TTC549 (cell line): ENCODE measurements at regions not wholly inside any gene's neighbourhood (a gene's known extent, or its start where the extent isn't known, plus 50 kb on each side); places are given as distances from the start of the nearest gene placed in this dataset.
"Not testable (repeated sequence)": the region's sequence is repeated elsewhere in the genome, so short reads cannot be mapped to it uniquely, and the experiment has no call there.

Experiments used
- FAIRE-seq: peaks from 2 replicates; lab custom pipeline; 2012; peaks lifted over from hg19 to GRCh38; lab: Jason Lieb, UNC

DNA sequence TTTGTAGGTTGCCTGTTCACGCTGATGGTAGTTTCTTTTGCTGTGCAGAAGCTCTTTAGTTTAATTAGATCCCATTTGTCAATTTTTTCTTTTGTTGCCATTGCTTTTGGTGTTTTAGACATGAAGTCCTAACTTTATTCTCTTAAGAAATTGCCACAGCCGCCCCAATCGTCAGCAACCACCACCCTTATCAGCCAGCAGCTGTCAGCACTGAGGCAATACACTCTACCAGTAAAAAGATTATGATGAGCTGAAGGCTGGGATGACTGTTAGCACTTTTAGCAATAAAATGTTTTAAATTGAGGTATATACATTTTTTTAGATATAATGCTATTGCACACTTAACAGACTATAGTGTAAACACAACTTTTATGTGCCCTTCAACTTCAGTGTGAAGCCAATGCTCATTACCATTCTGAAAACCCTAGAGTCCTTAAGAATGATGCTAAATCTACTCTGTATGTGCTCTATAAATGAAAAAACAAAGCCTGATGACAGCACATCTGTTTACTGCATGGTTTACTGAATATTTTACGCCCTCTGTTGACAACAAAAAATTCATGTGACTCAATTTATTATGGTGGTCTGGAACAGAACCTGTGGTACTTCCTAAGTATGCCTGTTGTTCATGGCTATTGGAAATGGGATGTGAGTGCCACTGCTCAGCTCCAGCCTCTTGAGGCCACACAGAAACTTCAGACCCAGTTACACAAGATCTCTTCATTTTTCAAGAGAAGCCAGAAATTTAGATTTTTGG is 197.4 kb downstream of the DUSP6 start:
- FAIRE-seq, result peak; percentile 90

DNA sequence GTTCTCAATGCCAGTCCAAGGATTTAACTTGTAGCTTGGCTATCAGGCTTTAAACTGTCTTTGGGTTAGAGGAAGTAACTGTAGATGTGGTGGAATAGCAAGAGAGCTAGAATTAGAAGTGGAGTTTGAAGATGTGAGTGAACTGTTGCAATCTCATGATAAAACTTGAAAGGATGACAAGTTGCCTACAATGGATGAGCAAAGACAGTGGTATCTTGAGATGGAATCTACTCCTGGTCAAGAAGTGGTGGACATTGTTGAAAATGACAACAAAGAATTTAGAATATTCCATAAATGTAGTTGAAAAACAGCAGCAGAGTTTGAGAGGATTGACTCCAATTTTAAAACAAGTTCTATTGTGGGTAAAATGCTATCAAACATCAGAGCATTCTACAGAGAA is 199.0 kb downstream of the DUSP6 start:
- no peak for FAIRE-seq

DNA sequence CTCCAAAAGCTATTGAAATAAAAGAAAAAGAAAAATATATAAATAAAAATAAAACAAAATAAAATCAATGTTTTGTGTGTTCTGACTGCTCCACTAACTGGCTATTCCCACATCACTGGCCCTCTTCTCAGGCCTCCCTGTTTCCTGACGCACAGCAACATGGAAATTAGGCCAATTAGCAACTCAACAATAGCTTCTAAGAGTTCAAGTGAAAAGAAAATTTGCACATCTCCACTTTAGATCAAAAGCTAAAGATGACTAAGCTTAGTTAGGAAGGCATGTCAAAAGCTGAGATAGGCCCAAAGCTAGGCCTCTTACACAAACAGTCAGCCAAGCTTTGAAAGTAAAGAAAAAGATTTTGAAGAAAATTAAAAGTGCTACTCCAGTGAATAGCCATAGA is 200.8 kb downstream of the DUSP6 start:
- FAIRE-seq, result no peak

DNA sequence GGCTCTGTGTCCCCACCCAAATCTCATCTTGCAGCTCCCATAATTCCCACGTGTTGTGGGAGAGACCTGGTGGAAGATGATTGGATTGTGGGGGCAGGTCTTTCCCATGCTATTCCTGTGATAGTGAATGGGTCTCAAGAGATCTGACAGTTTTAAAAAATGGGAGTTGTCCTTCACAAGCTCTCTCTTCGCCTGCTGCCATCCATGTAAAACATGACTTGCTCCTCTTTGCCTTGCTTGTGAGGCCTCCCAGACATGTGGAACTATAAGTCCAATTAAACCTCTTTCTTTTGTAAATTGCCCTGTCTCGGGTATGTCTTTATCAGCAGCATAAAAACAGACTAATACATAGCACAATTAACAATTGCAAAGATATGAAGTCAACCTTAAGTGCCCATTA is 201.5 kb downstream of the DUSP6 start:
- not testable (repeated sequence) for FAIRE-seq

DNA sequence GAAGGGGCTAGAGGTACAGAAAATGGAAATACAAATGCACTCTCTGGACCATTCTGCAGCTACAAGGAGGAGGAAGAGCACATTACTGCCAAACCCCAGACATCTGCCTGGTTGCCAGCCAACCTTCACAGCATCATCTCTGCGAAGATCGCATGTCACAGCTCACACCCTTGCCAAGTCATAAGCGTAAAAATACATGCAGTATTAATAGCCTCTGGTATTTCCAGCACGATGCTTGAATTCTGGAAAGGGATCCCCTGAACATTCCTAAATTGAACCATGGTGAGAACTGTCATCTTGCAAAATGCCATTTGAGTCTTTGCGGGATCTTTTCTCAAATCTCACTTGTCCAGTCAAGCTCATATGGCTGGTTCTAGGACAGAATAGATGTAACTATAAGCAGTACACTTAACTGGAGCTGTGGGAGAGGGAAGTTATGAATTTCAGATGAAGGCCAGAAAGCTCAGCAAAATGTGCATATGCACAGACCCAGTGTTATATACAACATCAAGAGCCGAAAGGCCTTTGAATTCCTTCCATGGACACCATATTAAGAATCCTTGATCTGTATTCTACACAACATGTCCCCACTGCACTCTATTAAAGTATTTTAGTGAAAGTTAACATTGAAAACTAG is 211.6 kb downstream of the DUSP6 start:
- no peak for FAIRE-seq

DNA sequence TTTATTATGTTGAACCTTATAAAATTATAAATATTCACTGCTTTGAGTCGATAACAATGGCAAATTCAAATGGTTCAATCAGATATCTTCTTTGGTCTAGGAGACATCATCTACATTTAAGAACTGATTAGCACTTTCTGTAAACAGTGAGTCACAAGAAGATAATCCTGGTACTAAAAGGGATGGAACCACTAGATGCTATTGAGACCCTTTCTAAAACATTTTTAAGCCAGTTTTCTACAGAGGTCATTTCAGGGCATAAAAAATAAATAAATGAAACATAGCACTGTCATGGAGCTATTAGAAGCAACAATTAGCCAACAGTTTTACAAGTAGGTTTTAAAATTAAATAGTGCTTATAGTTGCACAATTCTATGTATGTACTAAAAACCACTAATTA is 212.2 kb downstream of the DUSP6 start:
- FAIRE-seq, result no peak

DNA sequence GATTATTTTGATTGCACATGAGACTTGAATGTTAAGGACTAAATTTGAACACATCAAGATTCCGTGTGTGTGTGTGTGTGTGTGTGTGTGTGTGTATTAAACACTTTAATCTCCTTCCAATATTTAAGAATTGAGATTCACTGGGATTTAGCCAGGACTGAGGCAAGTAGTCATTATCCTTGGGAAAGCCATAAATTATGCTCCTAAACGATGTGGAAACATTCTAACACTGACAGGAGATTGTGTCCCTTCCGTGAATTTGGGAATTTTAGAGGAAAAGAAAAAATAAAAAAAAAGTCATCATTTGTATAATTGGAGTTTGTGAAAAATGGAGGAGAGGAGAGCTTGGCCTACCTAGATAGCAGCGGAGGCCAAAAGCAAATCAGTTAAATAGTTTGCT is 212.9 kb downstream of the DUSP6 start:
- FAIRE-seq, result no peak

DNA sequence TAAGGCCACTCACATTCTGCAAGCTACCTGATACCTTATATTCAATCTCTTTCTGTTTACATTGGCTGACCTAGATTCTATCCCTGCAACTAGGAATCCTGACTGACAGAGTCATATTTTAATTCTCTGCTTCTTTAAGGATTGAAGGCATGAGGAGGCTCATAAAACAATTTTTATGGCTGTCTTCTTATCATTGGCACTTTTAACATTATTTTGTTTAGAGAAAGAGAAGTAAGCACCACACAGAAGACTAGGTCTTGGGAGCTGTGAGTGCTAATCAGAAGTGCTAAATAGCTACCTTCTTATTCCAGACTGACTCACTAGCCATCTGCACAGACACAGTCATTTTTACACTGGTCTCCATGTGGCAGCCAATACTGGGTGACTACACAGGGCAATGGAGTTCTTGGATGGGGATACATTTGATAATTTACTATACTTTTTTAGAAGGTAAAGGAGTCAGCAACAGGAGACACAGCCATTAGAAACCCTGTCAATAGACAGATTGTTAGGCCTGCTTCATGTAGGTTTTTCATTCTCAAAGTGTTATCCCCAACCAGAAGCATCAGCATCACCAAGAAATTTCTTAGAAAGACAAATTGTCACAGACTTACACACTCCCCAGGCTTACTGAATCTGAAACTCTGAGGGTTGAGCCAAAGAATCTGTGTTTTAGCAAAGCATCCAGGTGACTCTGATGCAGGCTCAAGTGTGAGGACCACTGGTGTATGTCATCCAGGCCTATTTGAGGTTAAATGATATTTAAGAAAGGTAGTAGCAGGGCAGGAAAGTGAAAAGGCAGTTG is 214.1 kb downstream of the DUSP6 start:
- FAIRE-seq, result no peak

DNA sequence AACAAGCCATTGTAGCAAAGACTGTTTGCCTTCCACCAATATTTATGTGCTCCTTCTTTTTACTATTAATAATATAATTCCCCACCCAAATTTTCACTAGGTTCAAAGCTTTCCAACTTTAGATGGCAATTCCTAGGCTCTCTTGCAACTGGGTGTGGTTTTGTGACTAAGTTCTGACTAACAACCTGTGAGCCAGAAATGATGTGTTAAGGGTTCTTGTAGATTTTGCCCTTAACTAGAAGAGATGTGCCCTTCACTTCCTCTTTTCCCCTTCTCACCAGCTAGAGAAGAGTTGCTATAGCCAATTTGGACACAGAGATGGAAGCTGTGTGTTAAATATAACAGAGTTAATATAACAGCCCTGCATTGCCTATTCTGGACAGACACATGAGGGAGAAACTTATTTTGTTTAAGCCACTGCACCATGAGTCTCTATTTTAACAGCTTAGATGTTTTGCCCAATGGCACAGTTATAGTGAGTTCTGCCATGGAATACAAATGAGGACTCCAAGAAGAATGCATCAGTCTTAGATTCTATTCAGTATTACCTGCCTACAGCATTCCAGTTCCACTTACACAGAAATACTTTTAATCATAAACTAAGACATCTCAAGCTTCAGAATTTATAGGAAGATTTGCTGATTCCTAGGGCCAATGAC is 216.2 kb downstream of the DUSP6 start:
- no peak for FAIRE-seq

DNA sequence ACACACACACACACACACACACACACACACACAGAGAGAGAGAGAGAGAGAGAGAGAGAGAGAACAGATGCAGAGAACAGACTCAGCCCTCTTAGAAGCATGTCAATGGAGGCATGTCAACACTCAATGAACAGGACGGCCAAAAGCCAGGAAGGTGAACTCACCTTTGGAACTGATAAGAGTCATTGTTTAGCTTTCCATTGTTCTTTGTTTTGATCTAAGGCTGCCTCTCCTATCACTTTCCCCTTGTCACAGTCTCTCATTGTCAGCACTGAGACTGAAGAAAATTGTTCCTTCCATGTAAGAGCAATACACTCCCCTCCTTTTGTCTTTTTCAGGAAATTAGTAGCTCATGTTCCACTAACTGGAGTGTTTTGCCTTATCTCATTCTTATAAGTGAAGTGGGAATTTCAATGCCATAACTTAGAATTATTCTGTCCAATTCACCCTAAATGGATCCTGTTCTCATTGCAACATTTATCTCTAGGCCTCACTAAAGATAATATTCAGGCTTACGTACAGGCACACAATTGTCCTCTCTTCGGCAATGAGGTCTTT is 218.0 kb downstream of the DUSP6 start:
- FAIRE-seq, result no peak

DNA sequence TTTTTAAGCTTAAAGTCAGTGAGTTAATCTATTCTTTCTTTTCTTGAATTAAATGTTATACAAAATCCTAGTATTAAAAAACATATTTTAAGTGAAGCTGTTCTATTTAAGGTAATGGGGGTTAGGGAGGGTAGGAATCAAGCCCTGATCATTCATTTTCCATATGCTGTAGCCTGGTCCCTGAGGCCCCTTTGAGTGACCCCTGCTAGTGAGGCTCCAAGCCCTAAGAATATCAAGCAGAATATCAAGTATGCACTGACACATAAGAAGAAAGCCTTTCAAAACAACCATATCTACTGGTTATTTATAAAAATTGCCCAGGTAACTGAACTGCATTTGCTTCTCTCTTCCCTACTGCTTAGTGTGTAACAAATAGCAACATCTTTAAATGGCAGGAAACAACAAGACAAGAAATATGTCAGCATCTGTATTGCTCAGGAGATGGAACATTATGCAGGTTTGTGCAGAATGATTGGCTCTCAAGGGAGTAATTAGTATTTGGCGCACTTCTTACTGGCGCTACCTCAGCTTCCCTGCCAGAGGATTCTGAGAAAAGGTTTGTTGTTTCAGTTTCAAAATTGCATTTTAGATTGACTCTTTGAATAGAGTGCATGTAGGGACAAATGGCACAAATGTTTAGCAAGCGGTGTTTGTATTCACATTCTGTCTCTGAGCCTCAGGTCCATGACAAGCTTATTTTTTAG is 223.0 kb downstream of the DUSP6 start:
- no peak for FAIRE-seq

DNA sequence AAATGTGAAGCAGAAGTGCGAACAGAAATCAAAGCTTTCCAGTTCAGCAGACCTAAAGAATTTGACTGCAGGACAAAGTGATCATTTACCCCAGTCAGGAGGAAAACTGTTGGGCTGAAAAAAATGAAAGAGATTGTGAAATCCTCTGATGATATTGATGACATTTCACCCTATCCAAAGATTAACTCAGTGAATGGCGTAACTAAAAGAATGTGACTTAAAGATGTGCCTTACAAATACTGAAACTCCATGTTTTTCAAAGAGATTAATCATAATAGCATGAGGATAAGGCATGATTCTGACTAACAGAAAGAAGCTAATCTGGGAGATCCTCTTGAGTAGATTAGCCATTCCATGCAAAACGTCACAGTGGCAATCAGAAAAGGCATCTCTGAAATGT is 225.6 kb downstream of the DUSP6 start:
- peak; percentile 86 for FAIRE-seq

DNA sequence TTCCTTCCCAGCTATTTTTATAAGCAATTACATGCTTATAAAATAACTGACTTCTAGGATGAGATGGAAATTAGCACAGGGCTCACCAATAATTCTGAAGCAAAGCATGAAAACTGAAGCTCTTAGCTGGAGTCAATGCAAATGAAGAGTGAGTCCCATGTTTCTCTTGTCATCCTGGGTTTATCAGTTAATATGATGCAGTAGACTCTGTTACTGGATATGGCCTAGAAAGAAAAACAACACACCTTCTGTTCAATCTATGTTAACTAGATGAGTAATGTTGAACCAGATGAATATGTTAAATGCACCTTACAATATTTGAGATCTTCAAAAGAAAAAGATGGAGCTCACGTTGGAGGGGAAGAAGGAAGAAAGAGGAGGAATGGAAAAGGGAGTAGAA is 229.4 kb downstream of the DUSP6 start:
- no peak for FAIRE-seq

DNA sequence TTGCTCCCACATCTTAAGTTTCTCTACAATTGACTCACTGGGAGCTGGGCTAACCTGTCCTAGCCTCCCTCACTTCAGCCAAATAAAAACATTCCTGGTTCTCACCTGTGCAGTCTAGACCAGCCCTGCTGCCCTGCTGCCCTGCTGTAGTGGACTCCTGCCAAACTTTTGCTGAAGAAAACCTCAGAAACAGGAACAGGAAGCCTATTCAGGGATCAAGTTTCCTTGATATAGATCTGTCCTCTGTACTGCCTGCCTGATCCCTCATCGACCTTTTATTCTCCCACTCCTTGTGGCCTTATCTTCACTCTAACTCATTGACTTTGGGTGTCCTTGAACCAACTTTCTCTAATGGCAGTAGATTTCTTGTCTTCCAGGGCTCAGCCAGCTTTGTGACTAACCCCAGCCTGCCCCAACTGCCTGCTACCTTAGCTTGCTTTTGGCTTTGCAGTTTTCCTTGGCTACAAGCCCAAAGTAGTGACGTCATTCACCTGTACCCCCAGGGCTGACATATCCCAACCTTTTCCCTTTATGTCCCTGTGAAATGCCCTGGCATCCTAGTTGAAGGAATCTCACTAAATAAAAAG is 234.8 kb downstream of the DUSP6 start:
- FAIRE-seq, result no peak

DNA sequence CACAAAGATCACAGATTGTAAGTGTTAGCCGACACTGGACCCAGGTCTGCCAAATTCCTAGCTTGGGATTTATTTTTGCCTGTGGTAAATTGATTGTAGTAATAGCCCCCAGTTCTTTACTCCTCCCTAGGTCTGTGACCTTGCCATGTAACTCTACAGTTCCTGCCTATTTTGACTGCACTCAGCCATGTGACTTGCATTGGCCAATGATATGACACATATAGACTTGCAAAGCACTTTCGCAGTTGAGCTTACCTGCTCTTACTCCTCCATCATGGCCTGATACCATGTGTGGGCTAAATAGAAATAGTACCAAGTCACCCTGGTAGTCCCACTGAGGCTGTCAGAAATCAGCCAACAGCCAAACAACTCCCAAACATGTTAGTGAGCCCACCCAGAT is 240.3 kb downstream of the DUSP6 start:
- no peak for FAIRE-seq

DNA sequence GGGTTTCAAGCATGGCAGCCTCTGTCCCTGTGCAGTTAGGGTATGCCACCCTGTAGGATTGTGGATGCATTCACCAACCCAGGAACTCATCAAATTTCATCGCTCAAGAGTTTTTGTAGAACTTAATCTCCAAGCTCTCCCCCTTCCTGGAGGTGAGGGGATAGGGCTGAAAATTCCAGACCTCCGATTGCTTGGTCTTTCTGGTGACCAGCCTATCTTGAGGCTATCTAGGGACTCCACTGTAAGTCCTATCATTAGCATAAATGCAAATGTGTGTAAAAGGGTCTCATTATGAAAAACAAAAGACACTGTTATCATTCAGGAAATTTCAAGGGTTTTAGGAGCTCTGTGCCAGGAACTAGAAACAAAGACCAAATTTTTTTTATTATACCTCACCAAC is 244.0 kb downstream of the DUSP6 start:
- FAIRE-seq, result no peak

DNA sequence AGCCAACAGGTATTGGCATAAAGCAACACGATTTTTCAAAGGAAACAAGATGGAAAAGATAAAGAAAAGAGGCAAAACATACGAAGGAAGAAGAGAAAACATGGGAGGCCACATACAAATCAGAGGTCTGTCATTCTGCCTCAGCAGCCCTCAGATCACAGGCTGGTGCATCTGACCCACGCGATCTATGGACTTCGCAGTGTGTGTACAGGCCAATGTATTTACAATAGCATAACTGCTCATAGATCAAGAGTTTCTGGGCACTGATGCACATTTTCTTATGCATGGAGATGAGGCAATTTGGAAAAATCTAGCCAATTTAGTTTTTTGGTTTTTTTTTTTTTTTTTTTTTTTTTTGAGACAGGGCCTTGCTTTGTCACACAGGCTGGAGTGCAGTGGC is 245.4 kb downstream of the DUSP6 start:
- FAIRE-seq, result no peak

DNA sequence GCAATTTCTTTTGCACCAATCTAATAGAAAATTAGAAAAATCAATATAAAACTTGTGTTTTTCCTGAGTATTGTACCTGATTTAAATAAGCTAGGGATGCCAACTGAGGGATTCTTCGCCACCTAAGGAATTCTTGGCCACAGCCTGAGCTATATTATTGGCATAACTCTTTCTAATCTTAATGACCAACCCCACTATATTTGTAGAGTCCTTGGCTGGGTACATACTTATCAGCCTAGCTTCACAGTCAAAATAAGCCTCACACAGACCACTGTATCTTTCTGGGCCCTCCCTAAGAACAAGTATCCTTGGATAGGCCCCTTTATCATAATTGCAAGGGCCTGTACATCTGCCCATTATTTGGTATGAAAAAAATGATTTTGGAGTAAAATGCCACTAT is 247.1 kb downstream of the DUSP6 start:
- FAIRE-seq, result no peak

DNA sequence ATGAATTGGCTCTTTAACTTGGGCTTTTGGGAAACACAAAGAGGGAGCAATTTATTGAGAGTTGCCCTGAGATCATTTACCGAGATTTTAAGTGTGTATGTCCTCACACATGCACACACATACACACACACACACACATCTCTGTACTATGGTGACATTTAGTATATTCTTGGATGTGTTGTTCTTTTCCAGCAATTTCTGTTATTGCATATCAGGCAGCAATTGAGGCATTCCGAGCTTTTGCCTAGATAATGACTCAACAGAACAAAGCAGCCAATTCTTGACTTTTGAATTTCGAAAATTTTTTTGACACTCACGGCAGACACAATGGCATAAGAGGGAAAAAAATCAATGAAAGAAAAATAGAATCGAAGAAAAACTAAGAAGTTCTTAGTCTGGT is 248.5 kb downstream of the DUSP6 start:
- no peak for FAIRE-seq

DNA sequence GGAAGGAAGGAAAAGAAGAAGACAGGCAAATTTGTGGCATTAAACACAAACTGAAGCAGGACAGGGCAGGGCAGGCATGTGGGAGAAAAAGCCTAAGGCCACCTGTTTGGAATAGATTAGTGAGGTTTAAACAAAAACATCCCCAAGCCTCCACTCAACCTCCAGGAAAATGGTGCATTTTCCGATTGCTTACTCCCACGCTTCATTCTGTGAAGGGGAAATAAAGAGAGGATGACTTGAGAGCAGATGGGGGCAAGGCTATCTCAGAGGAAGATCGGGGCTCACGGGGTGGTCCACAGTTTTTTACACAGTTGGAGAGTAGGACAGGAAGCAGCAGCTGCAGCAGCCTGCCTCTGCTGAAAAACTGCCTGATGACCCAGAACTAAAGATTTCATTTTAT is 250.9 kb downstream of the DUSP6 start:
- no peak for FAIRE-seq

DNA sequence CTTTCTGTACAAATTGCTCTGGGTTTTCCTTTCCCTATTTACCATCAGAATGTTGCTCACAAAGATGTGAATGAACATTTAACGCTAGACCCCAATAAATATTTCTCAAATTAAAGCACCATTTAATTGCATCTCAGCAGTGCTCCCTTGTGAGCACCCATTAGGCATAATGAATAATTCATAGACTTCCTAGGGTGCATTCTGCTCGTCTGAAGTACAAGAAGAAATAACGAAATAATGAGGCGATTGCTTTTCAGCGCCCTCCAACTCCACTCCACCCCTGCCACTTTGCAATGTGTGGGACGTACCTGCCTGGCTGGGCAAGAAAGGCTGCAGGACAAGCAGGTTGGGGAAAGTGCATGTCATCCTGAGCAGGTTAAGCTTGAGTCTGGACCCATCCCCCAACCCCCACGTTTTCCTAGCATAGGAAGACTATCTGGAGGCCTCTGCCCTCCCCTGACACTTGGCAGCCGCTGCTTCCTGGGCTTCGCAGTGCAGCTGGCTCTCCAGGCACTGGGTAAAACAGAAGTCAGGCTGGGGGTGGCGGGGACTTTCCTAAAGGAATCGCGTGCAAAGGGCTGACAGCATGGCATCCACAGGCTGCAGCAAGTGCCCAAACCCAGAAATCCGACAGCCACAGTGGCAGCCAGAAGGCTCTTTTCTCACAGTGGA is 253.7 kb downstream of the DUSP6 start:
- no peak for FAIRE-seq
